Mucosa of gallbladder (tissue), 1 donor: ENCODE measurements at regions not wholly inside any gene's neighbourhood (a gene's known extent, or its start where the extent isn't known, plus 50 kb on each side); places are given as distances from the start of the nearest gene placed in this dataset.
A peak's percentile ranks its signal among the peaks of the same experiment; 100 is the strongest.
"Not testable (repeated sequence)": the region's sequence is repeated elsewhere in the genome, so short reads cannot be mapped to it uniquely, and the experiment has no call there.

Experiments used
- DNase-seq: peaks from one replicate; pipeline ENCODE4 v3.0.0-alpha.2; 2020; ENCODE audit warnings: low spot score
- donor health status: DM: no; HTN: no; CAD: no.

- DNase-seq, result no peak
Observed at GRCh38 chr5:166712447-166713185, 1578.8 kb upstream of the WWC1 start.

GRCh38 chr5:166713295-166713694, 1578.2 kb upstream of the WWC1 start:
- DNase-seq, result no peak

GRCh38 chr5:166716856-166717492, 1574.5 kb upstream of the WWC1 start:
- no peak for DNase-seq

- no peak for DNase-seq
Observed at GRCh38 chr5:166719991-166720390, 1571.5 kb upstream of the WWC1 start.

GRCh38 chr5:166722939-166723338, 1568.5 kb upstream of the WWC1 start:
- DNase-seq, result no peak

GRCh38 chr5:166724284-166724683, 1567.2 kb upstream of the WWC1 start:
- peak; percentile 13 for DNase-seq

GRCh38 chr5:166725593-166725992, 1565.9 kb upstream of the WWC1 start:
- no peak for DNase-seq

GRCh38 chr5:166726406-166726805, 1565.0 kb upstream of the WWC1 start:
- no peak for DNase-seq

GRCh38 chr5:166742951-166743350, 1548.5 kb upstream of the WWC1 start:
- DNase-seq, result not testable (repeated sequence)

GRCh38 chr5:166746506-166746905, 1544.9 kb upstream of the WWC1 start:
- no peak for DNase-seq

GRCh38 chr5:166750376-166750775, 1541.1 kb upstream of the WWC1 start:
- no peak for DNase-seq

GRCh38 chr5:166758151-166758550, 1533.3 kb upstream of the WWC1 start:
- no peak for DNase-seq

- DNase-seq, result no peak
Observed at GRCh38 chr5:166767858-166768257, 1523.6 kb upstream of the WWC1 start.

- DNase-seq, result no peak
Observed at GRCh38 chr5:166768536-166768935, 1522.9 kb upstream of the WWC1 start.

GRCh38 chr5:166772770-166773169, 1518.7 kb upstream of the WWC1 start:
- DNase-seq, result no peak

- DNase-seq, result no peak
Observed at GRCh38 chr5:166781737-166782136, 1509.7 kb upstream of the WWC1 start.

GRCh38 chr5:166784545-166785078, 1506.8 kb upstream of the WWC1 start:
- no peak for DNase-seq

- no peak for DNase-seq
Observed at GRCh38 chr5:166786178-166786577, 1505.3 kb upstream of the WWC1 start.

- DNase-seq, result no peak
Observed at GRCh38 chr5:166786889-166787288, 1504.6 kb upstream of the WWC1 start.

- no peak for DNase-seq
Observed at GRCh38 chr5:166788050-166788449, 1503.4 kb upstream of the WWC1 start.

GRCh38 chr5:166795756-166796155, 1495.7 kb upstream of the WWC1 start:
- no peak for DNase-seq

GRCh38 chr5:166803058-166803457, 1488.4 kb upstream of the WWC1 start:
- DNase-seq, result no peak

- DNase-seq, result not testable (repeated sequence)
Observed at GRCh38 chr5:166804223-166804622, 1487.2 kb upstream of the WWC1 start.
